GM12874 (cell line): ENCODE measurements at regions not wholly inside any gene's neighbourhood (a gene's known extent, or its start where the extent isn't known, plus 50 kb on each side); places are given as distances from the start of the nearest gene placed in this dataset.

Experiments used
- TF ChIP-seq, protein P1 (sequence below): IDR thresholded peaks from 2 replicates; pipeline ENCODE4 v1.5.1; 2011; ENCODE audit warnings: low read depth, mild to moderate bottlenecking, control low read depth, low read length, moderate library complexity; ENCODE audit not compliant: insufficient read depth

DNA sequence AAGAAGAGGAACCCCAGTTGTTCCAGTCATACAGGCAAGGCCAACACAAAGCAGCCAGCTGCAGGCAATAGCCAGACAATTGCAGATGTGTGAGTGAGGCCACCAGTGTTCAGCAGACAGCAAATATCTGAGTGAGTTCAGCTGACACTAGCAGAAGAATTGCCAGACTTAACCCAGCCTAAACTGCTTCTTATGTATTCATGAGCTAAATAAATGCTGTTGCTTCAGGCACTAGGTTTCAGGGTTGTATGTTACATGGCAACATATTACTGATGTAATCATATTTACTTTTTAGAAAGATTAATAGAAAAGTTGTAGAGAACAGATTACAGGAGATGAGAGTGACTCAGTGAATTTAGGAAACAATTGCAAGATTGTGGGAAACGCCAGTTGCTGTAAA, 129.8 kb upstream of the CHODL start:
- TF ChIP-seq, protein P1, sequence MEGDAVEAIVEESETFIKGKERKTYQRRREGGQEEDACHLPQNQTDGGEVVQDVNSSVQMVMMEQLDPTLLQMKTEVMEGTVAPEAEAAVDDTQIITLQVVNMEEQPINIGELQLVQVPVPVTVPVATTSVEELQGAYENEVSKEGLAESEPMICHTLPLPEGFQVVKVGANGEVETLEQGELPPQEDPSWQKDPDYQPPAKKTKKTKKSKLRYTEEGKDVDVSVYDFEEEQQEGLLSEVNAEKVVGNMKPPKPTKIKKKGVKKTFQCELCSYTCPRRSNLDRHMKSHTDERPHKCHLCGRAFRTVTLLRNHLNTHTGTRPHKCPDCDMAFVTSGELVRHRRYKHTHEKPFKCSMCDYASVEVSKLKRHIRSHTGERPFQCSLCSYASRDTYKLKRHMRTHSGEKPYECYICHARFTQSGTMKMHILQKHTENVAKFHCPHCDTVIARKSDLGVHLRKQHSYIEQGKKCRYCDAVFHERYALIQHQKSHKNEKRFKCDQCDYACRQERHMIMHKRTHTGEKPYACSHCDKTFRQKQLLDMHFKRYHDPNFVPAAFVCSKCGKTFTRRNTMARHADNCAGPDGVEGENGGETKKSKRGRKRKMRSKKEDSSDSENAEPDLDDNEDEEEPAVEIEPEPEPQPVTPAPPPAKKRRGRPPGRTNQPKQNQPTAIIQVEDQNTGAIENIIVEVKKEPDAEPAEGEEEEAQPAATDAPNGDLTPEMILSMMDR, result no peak

DNA sequence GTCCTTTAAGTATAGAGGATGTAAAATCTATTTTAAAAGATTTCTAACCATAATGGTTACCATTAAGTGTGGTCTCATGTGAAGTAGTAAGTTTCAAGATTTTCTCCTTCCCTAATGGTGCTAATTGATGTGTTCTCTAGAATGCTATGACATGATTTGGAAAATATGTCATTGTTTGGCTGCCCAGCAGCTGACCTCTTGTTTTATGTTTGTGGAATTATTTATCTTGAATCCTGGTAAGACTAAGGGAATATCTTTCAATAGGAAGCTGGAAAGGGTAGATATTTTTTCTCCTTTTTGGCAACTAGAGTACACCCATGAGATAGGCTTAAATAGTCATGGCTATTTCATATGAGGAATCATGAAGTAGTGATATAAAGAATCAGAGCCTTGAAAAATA, 139.8 kb upstream of the CHODL start:
- TF ChIP-seq, protein P1, result no peak

DNA sequence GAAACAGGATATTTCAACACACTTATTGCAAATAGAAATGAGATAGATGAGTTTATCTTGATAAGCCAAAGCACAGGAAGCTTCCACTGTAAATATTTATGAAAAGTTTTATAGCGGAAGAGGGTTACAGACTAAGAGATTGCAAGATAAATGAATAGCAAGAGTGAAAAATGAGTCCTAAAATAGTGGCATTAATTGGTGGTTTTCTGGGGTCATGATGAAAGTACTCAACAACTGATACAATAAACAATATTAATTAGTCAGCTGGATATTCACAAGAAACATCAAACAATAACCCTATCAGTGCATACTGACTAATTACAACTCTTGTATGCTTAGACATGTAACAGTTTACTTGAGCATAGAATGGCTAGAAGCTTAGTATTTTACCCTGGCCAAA, 154.8 kb upstream of the CHODL start:
- TF ChIP-seq, protein P1, result no peak

DNA sequence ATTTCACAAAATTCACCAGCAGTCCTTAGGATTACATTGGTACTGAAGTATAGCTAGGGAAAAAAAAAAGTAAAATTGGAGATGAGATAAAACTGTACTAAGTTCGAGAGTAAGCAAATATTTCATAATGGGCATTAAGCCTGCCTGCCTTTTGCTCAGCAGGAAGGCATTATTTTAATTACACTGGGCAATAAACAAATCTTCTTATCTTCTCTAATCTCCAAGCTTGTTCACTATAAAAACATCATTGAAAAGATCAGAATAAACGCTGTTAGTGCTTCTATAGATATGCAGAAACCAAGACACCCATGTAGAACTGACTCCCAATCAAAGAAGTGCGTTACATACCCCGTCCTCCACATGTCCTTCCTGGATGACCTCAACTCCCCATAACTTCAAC, 174.2 kb upstream of the CHODL start:
- TF ChIP-seq, protein P1, result no peak

DNA sequence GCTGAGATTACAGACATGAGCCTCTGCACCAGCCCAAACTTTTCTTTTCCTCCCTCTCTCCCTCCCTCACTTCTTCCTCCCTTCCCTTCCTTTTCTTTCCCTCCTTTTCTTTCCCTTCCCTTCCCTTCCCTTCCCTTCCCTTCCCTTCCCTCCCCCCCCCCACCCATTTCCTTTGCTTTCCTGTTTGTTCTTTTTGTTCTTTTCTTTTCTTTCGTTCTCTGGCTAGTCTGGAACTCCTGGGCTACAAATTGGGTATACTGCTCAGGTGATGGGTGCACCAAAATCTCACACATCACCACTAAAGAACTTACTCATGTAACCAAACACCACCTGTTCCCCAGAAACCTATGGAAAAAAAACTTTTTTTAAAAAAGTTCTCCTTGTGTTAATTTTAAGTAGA, 174.8 kb upstream of the CHODL start:
- TF ChIP-seq, protein P1, result no peak

DNA sequence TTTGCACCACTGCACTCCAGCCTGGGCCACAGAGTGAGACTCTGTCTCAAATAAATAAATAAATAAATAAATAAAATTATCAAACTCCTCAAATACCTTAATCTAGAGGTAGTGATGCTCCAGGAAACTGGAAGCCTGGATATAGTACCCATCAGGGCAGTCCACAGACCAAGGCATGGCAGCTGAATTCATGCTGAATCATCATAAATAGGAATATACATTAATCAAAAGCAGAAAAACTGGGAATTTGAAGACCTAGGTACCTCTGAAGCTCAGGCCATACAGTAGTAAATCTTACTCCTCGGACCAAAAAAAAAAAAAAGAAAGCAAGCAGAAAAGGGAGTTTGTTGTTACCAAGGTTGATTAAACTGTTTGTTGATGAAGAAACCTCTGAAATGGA, 184.2 kb upstream of the CHODL start:
- TF ChIP-seq, protein P1, result no peak

DNA sequence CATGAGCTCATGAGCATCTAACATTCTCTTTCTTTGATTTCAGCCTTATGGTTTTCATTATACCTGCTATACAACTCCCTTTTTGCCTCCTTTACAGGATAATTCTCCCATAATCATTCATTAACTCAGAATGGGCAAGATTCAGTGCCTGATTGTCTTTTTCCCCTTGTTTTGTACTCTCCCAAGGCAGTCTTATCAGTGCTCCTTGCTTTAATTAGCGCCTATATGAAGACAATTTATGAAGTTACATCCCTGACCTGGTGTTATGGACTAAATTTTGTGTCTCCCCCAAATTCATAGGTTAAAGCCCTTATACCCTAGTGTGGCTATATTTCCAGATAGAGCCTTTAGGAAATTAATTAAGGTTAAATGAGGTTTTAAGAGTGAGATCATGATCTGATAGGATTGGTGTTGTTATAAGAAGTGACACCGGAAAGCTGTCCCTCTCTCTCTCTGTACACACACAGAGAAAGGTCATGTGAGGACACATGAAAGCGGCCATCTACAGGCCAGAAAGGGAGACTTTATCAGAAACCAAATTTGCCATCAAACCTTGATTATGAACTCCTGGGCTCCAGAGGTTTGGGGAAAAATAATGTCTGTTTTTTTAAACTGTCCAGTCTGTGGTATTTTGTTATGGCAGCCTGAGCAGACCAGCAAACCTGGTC, 185.8 kb upstream of the CHODL start:
- TF ChIP-seq, protein P1, result no peak
